ENCODE measurements at regions not wholly inside any gene's neighbourhood (a gene's known extent, or its start where the extent isn't known, plus 50 kb on each side); places are given as distances from the start of the nearest gene placed in this dataset.

DNA sequence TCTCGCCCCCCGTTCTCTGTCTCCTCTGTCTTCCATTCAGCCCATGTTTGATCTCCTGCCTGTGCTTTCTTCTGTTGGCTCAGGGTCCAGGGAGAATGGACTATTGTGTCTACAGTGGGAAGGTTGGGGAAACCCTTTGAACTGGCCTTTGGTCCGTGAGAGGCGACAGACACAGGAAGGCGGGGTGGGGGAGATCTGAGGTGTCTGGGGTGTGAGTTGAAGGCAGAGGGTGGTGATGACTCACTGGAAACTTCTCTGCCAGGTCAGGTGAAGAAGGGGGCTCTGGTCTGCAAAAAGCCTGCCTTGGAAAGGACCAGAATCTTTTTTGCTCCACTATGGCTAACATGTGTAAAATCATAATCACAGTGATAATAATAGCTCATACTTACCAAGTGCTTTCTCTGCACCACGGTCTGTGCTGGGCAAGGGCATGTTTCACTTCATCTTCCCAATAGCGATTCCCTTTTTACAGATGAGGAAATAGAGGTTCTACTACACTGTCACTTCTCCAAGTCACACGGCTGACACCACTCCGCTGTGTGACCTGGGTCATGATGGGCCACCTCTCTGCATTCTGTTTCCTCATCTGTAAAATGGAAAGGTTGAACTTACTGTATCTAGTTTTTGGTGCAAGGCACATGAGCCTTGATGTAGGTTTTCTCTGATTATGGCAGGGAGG, 99.8 kb upstream of the ALX4 start:
- BruUV-seq (replicated peaks): no TSS peak
- Histone ChIP-seq H3K27me3 (replicated peaks in 1 of 2; ENCODE audit: control insufficient read depth in 2 of 2, insufficient read depth in 2 of 2, low read length in 1 of 2) (no peaks in the 10 kb centered on the region), H3K79me2 (ENCODE audit: control insufficient read depth, insufficient read depth, low read length) (no peaks in the 10 kb centered on the region), H3K36me3 (ENCODE audit: control insufficient read depth in 2 of 2, insufficient read depth in 2 of 2, low read length in 1 of 2) (no peaks in the 10 kb centered on the region), H3K4me3 (no peak overlapping the region), H3K4me1 (ENCODE audit: control insufficient read depth, insufficient read depth, low read length) (no peaks in the 10 kb centered on the region), H3K27ac (ENCODE audit: control insufficient read depth, insufficient read depth) (no peak overlapping the region), H3K9me3 (replicated peaks; ENCODE audit: control insufficient read depth, insufficient read depth, low read length) (no peaks in the 10 kb centered on the region; the same call in 2 of the 3 replicates), H4K20me1 (ENCODE audit: control insufficient read depth, insufficient read depth) (no peaks in the 10 kb centered on the region), H2AFZ (ENCODE audit: control insufficient read depth, low read depth, low read length) (no peak overlapping the region), H3K9ac (ENCODE audit: control insufficient read depth, insufficient read depth, low read length) (no peak overlapping the region), H3K4me2 (ENCODE audit: control insufficient read depth, insufficient read depth) (no peak overlapping the region)
- ChIA-PET SMC1A (ENCODE audit: uncharacterized antibody, unreplicated experiment) (interaction anchor here (0.6 kb wide), 1 partner anchor 18 kb away, joined by 3 read pairs; no protein-coding TSS in a partner anchor), POLR2A (no interaction called here), RAD21 (ENCODE audit: unreplicated experiment) (no interaction called here), CTCF (no interaction called here)
- DNase-seq (ENCODE audit: low read depth, low spot score): no peak
- intact Hi-C loops (cut with micrococcal nuclease; ENCODE audit: unreplicated experiment): no loop called here
- in situ Hi-C loops (cut with MboI): no loop called here
- 27% methylated on average over 9 of the region's 9 CpGs for WGBS (ENCODE audit: insufficient coverage, insufficient replicate concordance, low lambda C conversion rate, missing lambda C conversion rate)
- FAIRE-seq: no peak
- peak; percentile 48 for ATAC-seq
- no peak for TF ChIP-seq DPF2 (IDR thresholded peaks at IDR 0.05)
- TF ChIP-seq NFYA (IDR thresholded peaks at IDR 0.05; ENCODE audit: borderline replicate concordance, low read depth, low read length): no peak
- TF ChIP-seq PRDM15 (CRISPR knock-in tag; IDR thresholded peaks at IDR 0.05): no peak
- no peak for TF ChIP-seq RBBP5 (conservative IDR thresholded peaks at IDR 0.05)
- TF ChIP-seq NR2F1 (conservative IDR thresholded peaks at IDR 0.05): 0 out of 2 replicates have a peak, but pooled peaks have one; percentile 25
- peak in 1 of 2 experiments; percentile 18; a peak in 1 of 4 replicates for TF ChIP-seq BHLHE40 (IDR thresholded peaks at IDR 0.05; ENCODE audit: borderline replicate concordance in 1 of 2, low read depth in 2 of 2, low read length in 1 of 2)
- no peak for TF ChIP-seq NR2C1 (IDR thresholded peaks at IDR 0.05)
- TF ChIP-seq REST (IDR thresholded peaks at IDR 0.05; ENCODE audit: low read depth, low read length): no peak
- TF ChIP-seq, protein P1, sequence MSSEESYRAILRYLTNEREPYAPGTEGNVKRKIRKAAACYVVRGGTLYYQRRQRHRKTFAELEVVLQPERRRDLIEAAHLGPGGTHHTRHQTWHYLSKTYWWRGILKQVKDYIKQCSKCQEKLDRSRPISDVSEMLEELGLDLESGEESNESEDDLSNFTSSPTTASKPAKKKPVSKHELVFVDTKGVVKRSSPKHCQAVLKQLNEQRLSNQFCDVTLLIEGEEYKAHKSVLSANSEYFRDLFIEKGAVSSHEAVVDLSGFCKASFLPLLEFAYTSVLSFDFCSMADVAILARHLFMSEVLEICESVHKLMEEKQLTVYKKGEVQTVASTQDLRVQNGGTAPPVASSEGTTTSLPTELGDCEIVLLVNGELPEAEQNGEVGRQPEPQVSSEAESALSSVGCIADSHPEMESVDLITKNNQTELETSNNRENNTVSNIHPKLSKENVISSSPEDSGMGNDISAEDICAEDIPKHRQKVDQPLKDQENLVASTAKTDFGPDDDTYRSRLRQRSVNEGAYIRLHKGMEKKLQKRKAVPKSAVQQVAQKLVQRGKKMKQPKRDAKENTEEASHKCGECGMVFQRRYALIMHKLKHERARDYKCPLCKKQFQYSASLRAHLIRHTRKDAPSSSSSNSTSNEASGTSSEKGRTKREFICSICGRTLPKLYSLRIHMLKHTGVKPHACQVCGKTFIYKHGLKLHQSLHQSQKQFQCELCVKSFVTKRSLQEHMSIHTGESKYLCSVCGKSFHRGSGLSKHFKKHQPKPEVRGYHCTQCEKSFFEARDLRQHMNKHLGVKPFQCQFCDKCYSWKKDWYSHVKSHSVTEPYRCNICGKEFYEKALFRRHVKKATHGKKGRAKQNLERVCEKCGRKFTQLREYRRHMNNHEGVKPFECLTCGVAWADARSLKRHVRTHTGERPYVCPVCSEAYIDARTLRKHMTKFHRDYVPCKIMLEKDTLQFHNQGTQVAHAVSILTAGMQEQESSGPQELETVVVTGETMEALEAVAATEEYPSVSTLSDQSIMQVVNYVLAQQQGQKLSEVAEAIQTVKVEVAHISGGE (CRISPR knock-in tag; IDR thresholded peaks at IDR 0.05): no peak
- no peak for TF ChIP-seq HDAC6 (IDR thresholded peaks at IDR 0.05; ENCODE audit: unreplicated experiment)
- no peak for TF ChIP-seq CREM (IDR thresholded peaks at IDR 0.05; ENCODE audit: low read depth)
- TF ChIP-seq IKZF1 (conservative IDR thresholded peaks at IDR 0.05): peak; percentile 52
- no peak for TF ChIP-seq NRF1 (conservative IDR thresholded peaks at IDR 0.05; ENCODE audit: low read depth, low read length)
- no peak for TF ChIP-seq IRF4 (IDR thresholded peaks at IDR 0.05; ENCODE audit: low read depth, low read length)
- TF ChIP-seq ZNF622 (IDR thresholded peaks at IDR 0.05): no peak

Measured in GM12878 (cell line).